ENCODE measurements at regions not wholly inside any gene's neighbourhood (a gene's known extent, or its start where the extent isn't known, plus 50 kb on each side); places are given as distances from the start of the nearest gene placed in this dataset.

DNA sequence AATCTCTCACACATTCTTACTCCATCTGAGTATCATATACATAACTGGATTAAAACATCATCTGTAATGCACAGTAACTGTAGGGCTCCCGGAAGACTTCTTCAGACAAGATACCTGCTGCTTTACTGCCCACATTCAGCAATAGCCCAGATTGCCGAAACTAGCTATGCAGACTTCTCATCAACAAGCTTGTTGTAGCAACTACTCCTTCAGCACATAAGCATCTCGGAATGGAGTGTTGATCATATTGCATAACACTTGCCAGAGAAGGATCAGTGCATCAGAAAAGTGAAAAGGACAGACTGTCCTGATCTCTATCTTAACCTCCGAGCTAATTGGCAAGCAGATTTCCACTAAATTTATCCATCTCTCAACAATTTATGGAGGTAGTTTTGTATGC, 354.6 kb upstream of the C1orf87 start:
- Histone ChIP-seq H3K36me3 (replicated peaks in 1 of 2; ENCODE audit: control insufficient read depth in 1 of 2, insufficient read depth in 2 of 2, low read length in 2 of 2) (no peaks in the 10 kb centered on the region), H3K4me1 (ENCODE audit: control insufficient read depth in 1 of 2, insufficient read depth in 2 of 2, low read length in 2 of 2) (no peaks in the 10 kb centered on the region), H3K4me3 (replicated peaks in 1 of 3; ENCODE audit: low read depth in 2 of 3, low read length in 3 of 3) (no peak overlapping the region), H3K79me2 (ENCODE audit: insufficient read depth, low read length) (no peaks in the 10 kb centered on the region), H3K27me3 (ENCODE audit: control insufficient read depth in 2 of 2, insufficient read depth in 2 of 2, low read length in 2 of 2) (no peaks in the 10 kb centered on the region), H4K20me1 (ENCODE audit: insufficient read depth, low read length) (no peaks in the 10 kb centered on the region), H3K4me2 (replicated peaks; ENCODE audit: extremely low read depth, low read length, poor library complexity, severe bottlenecking) (no peak overlapping the region), H3K27ac (ENCODE audit: low read depth in 1 of 2, low read length in 2 of 2) (no peak overlapping the region), H2AFZ (ENCODE audit: insufficient read depth, low read depth, low read length, poor library complexity, severe bottlenecking) (no peak overlapping the region), H3K9me3 (replicated peaks in 1 of 2; ENCODE audit: control insufficient read depth in 1 of 2, insufficient read depth in 1 of 2, low read length in 2 of 2) (no peaks in the 10 kb centered on the region), H3K9ac (ENCODE audit: insufficient read depth, low read length, poor library complexity, severe bottlenecking) (no peak overlapping the region)
- H3K4me1 Mint-ChIP-seq = no peaks in the 10 kb centered on the region
- no peak for DNase-seq
- intact Hi-C loops (cut with micrococcal nuclease) = no loop called here
- 80% methylated on average over 2 of the region's 4 CpGs for WGBS (ENCODE audit: insufficient coverage)
- peaks cover 0 to 10% (median 2%) of the 10 kb centered on the region in 7 donors for H3K9me3 Mint-ChIP-seq
- TF ChIP-seq, protein P1, sequence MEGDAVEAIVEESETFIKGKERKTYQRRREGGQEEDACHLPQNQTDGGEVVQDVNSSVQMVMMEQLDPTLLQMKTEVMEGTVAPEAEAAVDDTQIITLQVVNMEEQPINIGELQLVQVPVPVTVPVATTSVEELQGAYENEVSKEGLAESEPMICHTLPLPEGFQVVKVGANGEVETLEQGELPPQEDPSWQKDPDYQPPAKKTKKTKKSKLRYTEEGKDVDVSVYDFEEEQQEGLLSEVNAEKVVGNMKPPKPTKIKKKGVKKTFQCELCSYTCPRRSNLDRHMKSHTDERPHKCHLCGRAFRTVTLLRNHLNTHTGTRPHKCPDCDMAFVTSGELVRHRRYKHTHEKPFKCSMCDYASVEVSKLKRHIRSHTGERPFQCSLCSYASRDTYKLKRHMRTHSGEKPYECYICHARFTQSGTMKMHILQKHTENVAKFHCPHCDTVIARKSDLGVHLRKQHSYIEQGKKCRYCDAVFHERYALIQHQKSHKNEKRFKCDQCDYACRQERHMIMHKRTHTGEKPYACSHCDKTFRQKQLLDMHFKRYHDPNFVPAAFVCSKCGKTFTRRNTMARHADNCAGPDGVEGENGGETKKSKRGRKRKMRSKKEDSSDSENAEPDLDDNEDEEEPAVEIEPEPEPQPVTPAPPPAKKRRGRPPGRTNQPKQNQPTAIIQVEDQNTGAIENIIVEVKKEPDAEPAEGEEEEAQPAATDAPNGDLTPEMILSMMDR (IDR thresholded peaks at IDR 0.05) = no peak
- no peaks in the 10 kb centered on the region for H3K36me3 Mint-ChIP-seq
- no peak overlapping the region for H3K4me3 Mint-ChIP-seq
- H3K27me3 Mint-ChIP-seq (ENCODE audit: low read depth in 3 of 3) = peaks cover 0 to 2% (median 0%) of the 10 kb centered on the region in 3 donors
- no peak overlapping the region for H3K27ac Mint-ChIP-seq

DNA sequence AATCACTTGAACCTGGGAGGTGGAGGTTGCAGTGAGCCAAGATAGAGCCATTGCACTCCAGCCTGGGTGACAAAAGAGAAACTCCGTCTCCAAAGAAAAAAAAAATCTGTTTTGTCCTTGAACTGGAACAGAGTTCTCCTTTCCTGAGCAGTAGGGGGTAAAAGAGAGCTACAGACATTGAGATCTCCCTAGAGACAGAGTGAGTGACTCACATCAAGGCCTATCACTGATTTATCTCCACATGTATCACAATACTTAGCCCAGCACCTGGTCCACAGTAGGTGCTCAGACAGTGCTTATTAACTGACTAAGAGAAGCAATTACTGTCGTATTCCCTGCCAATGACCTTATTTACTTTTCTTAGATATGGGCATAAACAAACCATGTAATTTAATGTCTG, 354.1 kb upstream of the C1orf87 start:
- intact Hi-C loops (cut with micrococcal nuclease) = no loop called here
- no peak overlapping the region for H3K4me3 Mint-ChIP-seq
- WGBS (ENCODE audit: insufficient coverage) = no CpG with 5 or more reads among the region's 2 CpGs
- Histone ChIP-seq H3K4me3 (replicated peaks in 1 of 3; ENCODE audit: low read depth in 2 of 3, low read length in 3 of 3) (no peak overlapping the region), H3K9ac (ENCODE audit: insufficient read depth, low read length, poor library complexity, severe bottlenecking) (no peak overlapping the region), H3K36me3 (replicated peaks in 1 of 2; ENCODE audit: control insufficient read depth in 1 of 2, insufficient read depth in 2 of 2, low read length in 2 of 2) (no peaks in the 10 kb centered on the region), H3K4me1 (ENCODE audit: control insufficient read depth in 1 of 2, insufficient read depth in 2 of 2, low read length in 2 of 2) (no peaks in the 10 kb centered on the region), H3K27me3 (ENCODE audit: control insufficient read depth in 2 of 2, insufficient read depth in 2 of 2, low read length in 2 of 2) (no peaks in the 10 kb centered on the region), H4K20me1 (ENCODE audit: insufficient read depth, low read length) (no peaks in the 10 kb centered on the region), H2AFZ (ENCODE audit: insufficient read depth, low read depth, low read length, poor library complexity, severe bottlenecking) (no peak overlapping the region), H3K27ac (ENCODE audit: low read depth in 1 of 2, low read length in 2 of 2) (no peak overlapping the region), H3K9me3 (replicated peaks in 1 of 2; ENCODE audit: control insufficient read depth in 1 of 2, insufficient read depth in 1 of 2, low read length in 2 of 2) (no peaks in the 10 kb centered on the region), H3K4me2 (replicated peaks; ENCODE audit: extremely low read depth, low read length, poor library complexity, severe bottlenecking) (no peak overlapping the region), H3K79me2 (ENCODE audit: insufficient read depth, low read length) (no peaks in the 10 kb centered on the region)
- TF ChIP-seq, protein P1 (IDR thresholded peaks at IDR 0.05) = no peak
- no peak for DNase-seq
- no peak overlapping the region for H3K27ac Mint-ChIP-seq
- H3K36me3 Mint-ChIP-seq = no peaks in the 10 kb centered on the region
- no peaks in the 10 kb centered on the region for H3K4me1 Mint-ChIP-seq
- peaks cover 0 to 6% (median 0%) of the 10 kb centered on the region in 7 donors for H3K9me3 Mint-ChIP-seq
- peaks cover 0 to 2% (median 0%) of the 10 kb centered on the region in 3 donors for H3K27me3 Mint-ChIP-seq (ENCODE audit: low read depth in 3 of 3)
